Right atrium auricular region (tissue), 2 donors: ENCODE measurements at regions not wholly inside any gene's neighbourhood (a gene's known extent, or its start where the extent isn't known, plus 50 kb on each side); places are given as distances from the start of the nearest gene placed in this dataset.

ENCODE experiments used
- DNase-seq: peaks from one replicate; pipeline ENCODE4 v3.0.0-alpha.2; 2019; ENCODE audit warnings: low spot score
- H3K27ac ChIP-seq, 2 donors: fragments of 200-600 bp; sonication (generic); 1 replicate in 1 of 2; 2 replicates in 1 of 2; pipeline ENCODE4 v1.5.1; 2016 to 2019
- H3K27me3 ChIP-seq, 2 donors: fragments of 200-600 bp; sonication (generic); one replicate each; pipeline versions ENCODE4 v1.5.1 to v1.6.0; 2017 to 2019
- H3K36me3 ChIP-seq: fragments of 200-600 bp; sonication (generic); one replicate; pipeline ENCODE4 v1.5.1; 2016
- H3K4me1 ChIP-seq, 2 donors: fragments of 200-600 bp; sonication (generic); one replicate each; pipeline versions ENCODE4 v1.5.1 to v1.6.0; 2017 to 2019
- H3K4me3 ChIP-seq, 2 donors: fragments of 200-600 bp; sonication (generic); 1 replicate in 1 of 2; 2 replicates in 1 of 2; pipeline ENCODE4 v1.5.1; 2017 to 2019; ENCODE audit warnings: mild to moderate bottlenecking in 1 of 2, moderate library complexity in 1 of 2
- H3K9me3 ChIP-seq, 2 donors: fragments of 200-600 bp; sonication (generic); one replicate each; pipeline ENCODE4 v1.5.1; 2019
- TF ChIP-seq, protein P1 (sequence below), 2 donors: fragments of 200-600 bp; sonication (generic); IDR thresholded peaks; one replicate each; pipeline ENCODE4 v1.5.1; 2019; ENCODE audit warnings: antibody characterized with exemption in 2 of 2

DNA sequence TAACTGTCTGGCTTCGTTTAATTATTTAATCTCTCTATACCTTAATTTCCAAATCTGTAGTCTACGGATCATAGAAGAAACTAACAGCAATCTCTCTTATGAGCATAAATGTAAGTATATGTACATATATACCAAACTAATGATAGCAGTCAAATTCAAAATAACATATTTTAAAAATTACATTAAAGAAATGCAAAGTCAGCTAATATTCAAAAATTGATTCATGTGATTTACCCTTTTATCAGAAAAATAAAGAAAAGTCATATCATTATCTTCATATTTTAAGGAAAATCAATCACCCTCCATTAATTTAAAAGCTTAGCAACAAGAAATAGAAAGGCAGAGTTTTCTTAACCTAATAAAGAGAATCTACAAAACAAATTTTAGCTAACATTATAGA, 575.9 kb downstream of the IRS1 start:
- Histone ChIP-seq H3K4me1 (no peaks in the 10 kb centered on the region), H3K9me3 (no peaks in the 10 kb centered on the region), H3K4me3 (no peak overlapping the region), H3K27ac (no peak overlapping the region), H3K27me3 (no peaks in the 10 kb centered on the region), H3K36me3 (no peaks in the 10 kb centered on the region)
- DNase-seq = no peak
- TF ChIP-seq, protein P1, sequence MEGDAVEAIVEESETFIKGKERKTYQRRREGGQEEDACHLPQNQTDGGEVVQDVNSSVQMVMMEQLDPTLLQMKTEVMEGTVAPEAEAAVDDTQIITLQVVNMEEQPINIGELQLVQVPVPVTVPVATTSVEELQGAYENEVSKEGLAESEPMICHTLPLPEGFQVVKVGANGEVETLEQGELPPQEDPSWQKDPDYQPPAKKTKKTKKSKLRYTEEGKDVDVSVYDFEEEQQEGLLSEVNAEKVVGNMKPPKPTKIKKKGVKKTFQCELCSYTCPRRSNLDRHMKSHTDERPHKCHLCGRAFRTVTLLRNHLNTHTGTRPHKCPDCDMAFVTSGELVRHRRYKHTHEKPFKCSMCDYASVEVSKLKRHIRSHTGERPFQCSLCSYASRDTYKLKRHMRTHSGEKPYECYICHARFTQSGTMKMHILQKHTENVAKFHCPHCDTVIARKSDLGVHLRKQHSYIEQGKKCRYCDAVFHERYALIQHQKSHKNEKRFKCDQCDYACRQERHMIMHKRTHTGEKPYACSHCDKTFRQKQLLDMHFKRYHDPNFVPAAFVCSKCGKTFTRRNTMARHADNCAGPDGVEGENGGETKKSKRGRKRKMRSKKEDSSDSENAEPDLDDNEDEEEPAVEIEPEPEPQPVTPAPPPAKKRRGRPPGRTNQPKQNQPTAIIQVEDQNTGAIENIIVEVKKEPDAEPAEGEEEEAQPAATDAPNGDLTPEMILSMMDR (IDR thresholded peaks at IDR 0.05) = no peak

DNA sequence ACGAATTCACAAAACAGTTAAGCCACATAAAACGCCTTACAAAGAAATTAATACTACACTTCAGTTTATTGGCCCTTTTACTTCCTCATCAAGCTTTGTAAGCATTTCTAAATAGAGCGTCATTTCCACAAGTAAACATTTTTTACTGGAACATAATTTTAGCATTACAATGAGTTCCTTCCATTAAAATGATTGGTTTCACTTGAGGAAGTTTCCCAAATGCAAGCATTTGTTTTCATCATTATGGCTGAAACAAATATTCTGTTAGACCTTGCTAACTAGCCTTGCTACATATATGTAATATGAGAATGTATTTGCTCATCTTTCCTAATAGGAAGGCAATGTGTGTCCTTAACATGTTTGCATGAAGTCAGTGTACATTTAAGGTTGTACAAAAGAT, 579.1 kb downstream of the IRS1 start:
- Histone ChIP-seq H3K27ac (no peak overlapping the region), H3K36me3 (no peaks in the 10 kb centered on the region), H3K9me3 (no peaks in the 10 kb centered on the region), H3K4me1 (no peaks in the 10 kb centered on the region), H3K27me3 (no peaks in the 10 kb centered on the region), H3K4me3 (no peak overlapping the region)
- no peak for DNase-seq
- TF ChIP-seq, protein P1 (IDR thresholded peaks at IDR 0.05) = no peak

GRCh38 chr2:226217191-226217590, 582.4 kb downstream of the IRS1 start:
- H3K4me1 ChIP-seq = no peaks in the 10 kb centered on the region
- H3K27ac ChIP-seq = no peak overlapping the region
- no peak overlapping the region for H3K4me3 ChIP-seq
- no peak for DNase-seq
- TF ChIP-seq, protein P1 (IDR thresholded peaks at IDR 0.05) = no peak
- no peaks in the 10 kb centered on the region for H3K27me3 ChIP-seq
- H3K36me3 ChIP-seq = no peaks in the 10 kb centered on the region
- no peaks in the 10 kb centered on the region for H3K9me3 ChIP-seq

GRCh38 chr2:226216575-226216974, 583.0 kb downstream of the IRS1 start:
- TF ChIP-seq, protein P1 (IDR thresholded peaks at IDR 0.05) = no peak
- Histone ChIP-seq H3K27ac (no peak overlapping the region), H3K9me3 (no peaks in the 10 kb centered on the region), H3K36me3 (no peaks in the 10 kb centered on the region), H3K4me1 (no peaks in the 10 kb centered on the region), H3K27me3 (no peaks in the 10 kb centered on the region), H3K4me3 (no peak overlapping the region)
- DNase-seq = no peak

GRCh38 chr2:226215902-226216503, 583.6 kb downstream of the IRS1 start:
- peak; percentile 63 for DNase-seq
- TF ChIP-seq, protein P1 (IDR thresholded peaks at IDR 0.05) = peak; percentile 71 to 74

GRCh38 chr2:226213717-226214116, 585.9 kb downstream of the IRS1 start:
- no peaks in the 10 kb centered on the region for H3K27me3 ChIP-seq
- no peaks in the 10 kb centered on the region for H3K9me3 ChIP-seq
- H3K4me3 ChIP-seq = no peak overlapping the region
- H3K4me1 ChIP-seq = no peaks in the 10 kb centered on the region
- no peaks in the 10 kb centered on the region for H3K36me3 ChIP-seq
- TF ChIP-seq, protein P1 (IDR thresholded peaks at IDR 0.05) = no peak
- no peak overlapping the region for H3K27ac ChIP-seq
- DNase-seq = no peak

More at GRCh38 chr2:226215902-226216503, 583.6 kb downstream of the IRS1 start:
- no peaks in the 10 kb centered on the region for H3K27me3 ChIP-seq
- H3K36me3 ChIP-seq = no peaks in the 10 kb centered on the region
- no peaks in the 10 kb centered on the region for H3K9me3 ChIP-seq
- H3K27ac ChIP-seq = no peak overlapping the region
- H3K4me3 ChIP-seq = no peak overlapping the region
- H3K4me1 ChIP-seq = no peaks in the 10 kb centered on the region
